ENCODE measurements at regions not wholly inside any gene's neighbourhood (a gene's known extent, or its start where the extent isn't known, plus 50 kb on each side); places are given as distances from the start of the nearest gene placed in this dataset.

- TF ChIP-seq CTCF (conservative IDR thresholded peaks at IDR 0.05; ENCODE audit: low read depth, low read length), result no peak
- TF ChIP-seq EZH2phosphoT487 (IDR thresholded peaks at IDR 0.05; ENCODE audit: borderline replicate concordance, low read length), result no peak
- TF ChIP-seq EZH2 (IDR thresholded peaks at IDR 0.05; ENCODE audit: low read length, unreplicated experiment), result no peak
Observed at GRCh38 chr2:64780041-64780440, 126.3 kb upstream of the SERTAD2 start.

Measured in PC-3 (cell line).